OCI-LY1 (cell line): ENCODE measurements at regions not wholly inside any gene's neighbourhood (a gene's known extent, or its start where the extent isn't known, plus 50 kb on each side); places are given as distances from the start of the nearest gene placed in this dataset.

Experiments
- H2AFZ ChIP-seq: fragments of 200-600 bp; sonication (generic), shearing (Covaris generic); 2 replicates; pipeline ENCODE4 v1.6.0; 2014; ENCODE audit warnings: antibody characterized with exemption, mild to moderate bottlenecking, low read length
- H3F3A ChIP-seq: fragments of 200-600 bp; sonication (generic), shearing (Covaris generic); 2 replicates; pipeline ENCODE4 v1.6.0; 2014; ENCODE audit warnings: mild to moderate bottlenecking, antibody characterized with exemption, low read length, moderate library complexity; ENCODE audit not compliant: insufficient read depth
- H3K27ac ChIP-seq: fragments of 200-600 bp; sonication (generic); 2 replicates; pipeline ENCODE4 v1.5.1; 2014; ENCODE audit warnings: low read length, mixed run types, mild to moderate bottlenecking, low read depth; ENCODE audit not compliant: poor library complexity, severe bottlenecking
- H3K27me3 ChIP-seq: fragments of 200-600 bp; sonication (generic); 2 replicates; pipeline ENCODE4 v1.6.0; 2014; ENCODE audit warnings: antibody characterized with exemption, mild to moderate bottlenecking, low read length, moderate library complexity; ENCODE audit not compliant: insufficient read depth
- H3K36me3 ChIP-seq: fragments of 200-600 bp; sonication (generic); 2 replicates; pipeline ENCODE4 v1.6.1; 2014; ENCODE audit warnings: mild to moderate bottlenecking, antibody characterized with exemption, low read length, moderate library complexity, mixed read lengths; ENCODE audit not compliant: insufficient read depth
- H3K4me1 ChIP-seq: fragments of 200-600 bp; sonication (generic); 2 replicates; pipeline ENCODE4 v1.5.1; 2014; ENCODE audit warnings: mild to moderate bottlenecking, low read length, moderate library complexity; ENCODE audit not compliant: insufficient read depth, severe bottlenecking
- H3K4me2 ChIP-seq: fragments of 200-600 bp; sonication (generic), shearing (Covaris generic); 2 replicates; pipeline ENCODE4 v1.6.1; 2014; ENCODE audit warnings: low read length
- H3K4me3 ChIP-seq: fragments of 200-600 bp; sonication (generic); 2 replicates; pipeline ENCODE4 v1.5.1; 2014; ENCODE audit warnings: low read length, low read depth, mild to moderate bottlenecking, mixed read lengths; ENCODE audit not compliant: poor library complexity, severe bottlenecking
- H3K79me2 ChIP-seq: fragments of 200-600 bp; shearing (Covaris generic); 2 replicates; pipeline ENCODE4 v1.6.1; 2016; ENCODE audit warnings: mixed run types, low read length, mixed read lengths; ENCODE audit not compliant: insufficient read depth
- H3K9ac ChIP-seq: fragments of 200-600 bp; sonication (generic), shearing (Covaris generic); 2 replicates; pipeline ENCODE4 v1.6.1; 2014; ENCODE audit warnings: mild to moderate bottlenecking, low read length, mixed read lengths
- H3K9me2 ChIP-seq: fragments of 200-600 bp; sonication (generic), shearing (Covaris generic); 2 replicates; pipeline ENCODE4 v1.6.1; 2014; ENCODE audit warnings: low read depth, mild to moderate bottlenecking, low read length, mixed read lengths
- H3K9me3 ChIP-seq: fragments of 200-600 bp; shearing (Covaris generic); 2 replicates; pipeline ENCODE4 v1.6.1; 2014; ENCODE audit warnings: low read length, mixed read lengths
- H4K20me1 ChIP-seq: fragments of 200-600 bp; sonication (generic), shearing (Covaris generic); 2 replicates; pipeline ENCODE4 v1.6.0; 2016; ENCODE audit warnings: mild to moderate bottlenecking, low read length; ENCODE audit not compliant: insufficient read depth
- EZH2 ChIP-seq: fragments of 200-600 bp; sonication (generic), shearing (Covaris generic); IDR thresholded peaks from 2 replicates; pipeline ENCODE4 v1.8.0; 2017; ENCODE audit warnings: borderline replicate concordance, mixed run types, mild to moderate bottlenecking, antibody characterized with exemption, low read length, moderate library complexity, mixed read lengths
- TF ChIP-seq, protein P1 (sequence below): fragments of 200-600 bp; sonication (generic), shearing (Covaris generic); IDR thresholded peaks from 2 replicates; pipeline ENCODE4 v1.5.1; 2017; ENCODE audit warnings: mild to moderate bottlenecking, antibody characterized with exemption, low read length, moderate library complexity, mixed read lengths

DNA sequence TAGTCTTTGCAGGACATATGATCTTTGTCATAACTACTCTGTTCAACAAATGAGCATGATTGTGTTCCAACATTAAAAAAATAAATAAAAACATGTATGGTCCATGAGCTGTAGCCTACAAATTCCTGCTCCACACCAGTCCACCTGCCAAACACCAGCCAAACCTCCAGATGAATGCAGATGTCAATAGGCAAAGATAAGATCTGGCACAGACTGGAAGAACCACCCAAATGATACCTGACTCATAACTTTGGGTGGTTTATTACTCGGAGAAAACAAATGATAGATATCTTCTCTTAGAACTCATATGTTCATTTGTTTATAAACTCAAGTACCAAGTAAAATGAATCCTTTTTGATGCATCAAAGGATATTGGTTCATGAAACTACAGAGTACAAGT, 425.1 kb downstream of the GBA3 start:
- Histone ChIP-seq H3K79me2 (no peaks in the 10 kb centered on the region), H3K4me1 (no peaks in the 10 kb centered on the region), H3K36me3 (no peaks in the 10 kb centered on the region), H3K9me3 (no peaks in the 10 kb centered on the region), H4K20me1 (no peaks in the 10 kb centered on the region), H3F3A (no peaks in the 10 kb centered on the region), H3K9me2 (no peaks in the 10 kb centered on the region), H2AFZ (no peak overlapping the region), H3K9ac (no peak overlapping the region), H3K27me3 (no peaks in the 10 kb centered on the region), H3K4me2 (no peak overlapping the region), H3K27ac (no peak overlapping the region), H3K4me3 (no peak overlapping the region)
- TF ChIP-seq EZH2: no peak
- TF ChIP-seq, protein P1, sequence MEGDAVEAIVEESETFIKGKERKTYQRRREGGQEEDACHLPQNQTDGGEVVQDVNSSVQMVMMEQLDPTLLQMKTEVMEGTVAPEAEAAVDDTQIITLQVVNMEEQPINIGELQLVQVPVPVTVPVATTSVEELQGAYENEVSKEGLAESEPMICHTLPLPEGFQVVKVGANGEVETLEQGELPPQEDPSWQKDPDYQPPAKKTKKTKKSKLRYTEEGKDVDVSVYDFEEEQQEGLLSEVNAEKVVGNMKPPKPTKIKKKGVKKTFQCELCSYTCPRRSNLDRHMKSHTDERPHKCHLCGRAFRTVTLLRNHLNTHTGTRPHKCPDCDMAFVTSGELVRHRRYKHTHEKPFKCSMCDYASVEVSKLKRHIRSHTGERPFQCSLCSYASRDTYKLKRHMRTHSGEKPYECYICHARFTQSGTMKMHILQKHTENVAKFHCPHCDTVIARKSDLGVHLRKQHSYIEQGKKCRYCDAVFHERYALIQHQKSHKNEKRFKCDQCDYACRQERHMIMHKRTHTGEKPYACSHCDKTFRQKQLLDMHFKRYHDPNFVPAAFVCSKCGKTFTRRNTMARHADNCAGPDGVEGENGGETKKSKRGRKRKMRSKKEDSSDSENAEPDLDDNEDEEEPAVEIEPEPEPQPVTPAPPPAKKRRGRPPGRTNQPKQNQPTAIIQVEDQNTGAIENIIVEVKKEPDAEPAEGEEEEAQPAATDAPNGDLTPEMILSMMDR: no peak

DNA sequence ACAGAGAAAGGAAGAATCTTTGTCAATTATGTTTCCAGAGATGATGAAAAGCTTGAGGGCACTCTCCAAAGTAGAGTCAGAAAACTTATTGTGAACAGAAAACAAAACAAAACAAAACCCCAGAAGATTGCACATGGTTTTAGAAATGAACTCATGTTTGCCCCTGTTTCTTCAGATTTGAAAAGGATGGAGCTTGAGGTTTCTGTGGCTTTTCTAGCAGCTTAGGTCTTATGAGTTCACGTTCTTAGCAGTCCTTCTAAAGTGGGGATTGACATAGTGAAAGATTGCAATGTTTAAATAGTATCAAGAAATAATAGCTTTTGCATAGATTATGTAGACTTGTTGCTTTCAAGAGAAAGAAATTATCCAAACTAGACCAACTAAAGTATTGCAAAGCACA, 421.8 kb downstream of the GBA3 start:
- H3K9ac ChIP-seq: no peak overlapping the region
- no peaks in the 10 kb centered on the region for H3K27me3 ChIP-seq
- no peak overlapping the region for H3K4me2 ChIP-seq
- H3K9me2 ChIP-seq: no peaks in the 10 kb centered on the region
- H3K4me1 ChIP-seq: no peaks in the 10 kb centered on the region
- no peaks in the 10 kb centered on the region for H3K9me3 ChIP-seq
- no peak overlapping the region for H3K27ac ChIP-seq
- no peaks in the 10 kb centered on the region for H3F3A ChIP-seq
- no peaks in the 10 kb centered on the region for H4K20me1 ChIP-seq
- H3K36me3 ChIP-seq: no peaks in the 10 kb centered on the region
- TF ChIP-seq, protein P1: no peak
- TF ChIP-seq EZH2: no peak
- no peak overlapping the region for H3K4me3 ChIP-seq
- no peak overlapping the region for H2AFZ ChIP-seq
- no peaks in the 10 kb centered on the region for H3K79me2 ChIP-seq

DNA sequence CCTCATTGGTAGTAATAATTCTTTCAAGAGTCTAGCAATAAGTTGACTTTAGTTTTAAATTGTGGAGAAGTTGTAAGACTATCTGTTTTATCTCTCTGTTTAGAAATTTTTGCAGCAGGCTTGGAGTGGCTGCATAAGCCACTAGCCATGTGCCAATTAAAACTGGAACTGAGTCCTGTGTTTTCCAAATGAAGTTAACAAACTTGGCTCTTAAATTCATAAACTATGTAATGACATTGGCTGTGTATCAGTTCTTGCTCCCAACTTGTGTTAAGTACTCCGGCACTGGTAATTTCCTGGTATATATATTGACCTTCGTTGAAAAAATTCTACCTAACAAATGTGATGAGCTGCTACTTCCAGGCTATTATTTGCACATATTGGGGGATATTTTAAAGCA, 420.4 kb downstream of the GBA3 start:
- Histone ChIP-seq H3K79me2 (no peaks in the 10 kb centered on the region), H4K20me1 (no peaks in the 10 kb centered on the region), H3K36me3 (no peaks in the 10 kb centered on the region), H3K9me2 (no peaks in the 10 kb centered on the region), H3K27me3 (no peaks in the 10 kb centered on the region), H3K4me1 (no peaks in the 10 kb centered on the region), H2AFZ (no peak overlapping the region), H3K27ac (no peak overlapping the region), H3K4me3 (no peak overlapping the region), H3K9ac (no peak overlapping the region), H3F3A (no peaks in the 10 kb centered on the region), H3K9me3 (no peaks in the 10 kb centered on the region), H3K4me2 (no peak overlapping the region)
- no peak for TF ChIP-seq EZH2
- TF ChIP-seq, protein P1: no peak
